GM21717 (cell line): ENCODE measurements at regions not wholly inside any gene's neighbourhood (a gene's known extent, or its start where the extent isn't known, plus 50 kb on each side); places are given as distances from the start of the nearest gene placed in this dataset.
A peak's percentile ranks its signal among the peaks of the same experiment; 100 is the strongest.

Experiments used
- ATAC-seq: cut with Tn5 transposase; IDR thresholded peaks from one replicate; pipeline ENCODE4 v1.9.1; 2021; ENCODE audit warnings: mild to moderate bottlenecking, moderate library complexity; ENCODE audit not compliant: unreplicated experiment

DNA sequence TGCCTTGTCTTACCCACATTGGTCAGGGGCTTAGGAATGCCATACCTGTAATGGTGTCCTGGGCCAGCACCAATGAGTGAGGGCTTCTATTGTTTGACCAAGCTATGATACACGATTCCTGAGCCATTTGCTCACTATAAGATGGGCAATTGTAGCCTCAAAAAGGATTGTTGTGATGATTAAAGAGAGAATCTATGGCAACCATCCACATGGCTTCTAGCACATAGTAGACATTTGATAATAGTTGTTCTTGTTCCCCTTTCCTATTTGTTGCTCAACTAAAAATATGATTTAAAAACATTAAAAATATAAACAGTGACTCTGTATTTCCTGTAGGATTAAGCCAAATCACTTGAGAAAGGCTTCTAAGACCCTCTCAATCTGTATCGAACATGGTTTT is 366.1 kb downstream of the PCNX1 start:
- no peak for ATAC-seq

DNA sequence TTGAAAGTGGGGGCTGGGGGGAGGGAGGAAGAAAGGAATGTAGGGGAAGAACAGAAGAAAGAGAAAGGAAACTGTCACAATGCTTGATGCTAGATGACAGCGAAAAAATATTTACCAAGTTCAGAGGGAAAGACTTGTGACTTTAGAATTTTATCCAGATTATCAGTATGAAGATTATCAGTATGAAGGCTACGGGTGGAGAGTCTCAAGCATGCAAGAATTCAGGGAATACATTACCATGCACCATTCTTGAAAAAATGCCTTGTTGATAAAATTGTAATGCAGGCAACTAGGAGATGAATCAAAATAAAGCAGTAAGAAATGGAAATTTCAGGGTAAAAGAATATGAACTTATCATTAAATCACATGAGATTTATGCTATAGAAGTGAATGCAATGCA is 376.8 kb downstream of the PCNX1 start:
- no peak for ATAC-seq

DNA sequence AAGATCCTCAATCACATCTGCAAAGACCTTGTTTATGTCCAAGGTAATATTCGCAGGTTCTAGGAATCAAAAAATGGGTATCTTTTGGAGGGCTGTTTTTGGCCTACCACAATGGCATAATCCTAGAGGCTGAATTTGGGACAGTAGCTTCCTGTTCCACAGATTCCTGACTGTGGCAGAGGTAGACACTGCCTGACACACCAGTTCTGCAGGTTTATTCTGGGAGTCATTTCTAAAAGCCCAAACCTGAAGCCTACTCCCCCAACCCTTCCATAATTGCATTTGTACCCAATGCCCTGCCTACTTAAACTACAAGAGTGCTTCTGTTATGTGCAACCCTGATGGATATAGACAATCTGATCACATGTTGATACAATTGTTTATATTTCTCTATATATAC is 378.9 kb downstream of the PCNX1 start:
- ATAC-seq = no peak

DNA sequence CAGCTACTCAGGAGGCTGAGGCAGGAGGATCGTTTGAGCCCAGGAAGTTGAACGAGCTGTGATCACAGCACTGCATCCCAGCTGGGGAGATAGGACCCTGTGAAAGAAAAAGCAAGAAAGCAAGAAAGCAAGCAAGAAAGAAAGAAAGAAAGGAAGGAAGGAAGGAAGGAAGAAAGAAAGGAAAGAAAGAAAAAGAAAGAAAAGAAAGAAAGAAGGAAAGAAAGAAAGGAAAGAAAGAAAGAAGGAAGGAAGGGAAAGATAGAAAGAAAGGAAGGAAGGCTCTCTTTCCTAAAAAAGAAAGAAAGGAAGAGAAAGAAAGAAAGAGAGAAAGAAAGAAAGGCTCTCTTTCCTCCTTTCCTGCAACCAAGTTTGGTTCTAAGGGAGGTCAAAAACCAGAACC is 380.3 kb downstream of the PCNX1 start:
- no peak for ATAC-seq

DNA sequence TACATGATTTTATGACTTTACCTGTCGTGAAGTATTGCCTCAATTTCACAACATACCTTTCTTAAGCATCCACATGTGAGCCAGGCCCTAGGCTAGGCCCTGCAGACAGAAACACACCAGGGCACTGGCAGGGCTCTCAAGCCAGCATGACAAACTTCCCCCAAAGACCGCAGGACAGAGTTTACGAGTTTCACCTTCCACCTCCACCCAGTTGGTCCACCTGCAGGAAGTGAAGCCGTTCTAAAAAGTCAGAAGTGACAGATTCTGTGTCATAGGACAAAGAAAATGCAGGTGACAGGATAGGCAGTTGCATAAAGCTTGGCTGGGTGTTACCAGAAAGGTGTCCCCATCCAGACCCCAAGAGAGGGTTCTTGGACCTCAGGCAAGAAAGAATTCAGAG is 382.3 kb downstream of the PCNX1 start:
- no peak for ATAC-seq

DNA sequence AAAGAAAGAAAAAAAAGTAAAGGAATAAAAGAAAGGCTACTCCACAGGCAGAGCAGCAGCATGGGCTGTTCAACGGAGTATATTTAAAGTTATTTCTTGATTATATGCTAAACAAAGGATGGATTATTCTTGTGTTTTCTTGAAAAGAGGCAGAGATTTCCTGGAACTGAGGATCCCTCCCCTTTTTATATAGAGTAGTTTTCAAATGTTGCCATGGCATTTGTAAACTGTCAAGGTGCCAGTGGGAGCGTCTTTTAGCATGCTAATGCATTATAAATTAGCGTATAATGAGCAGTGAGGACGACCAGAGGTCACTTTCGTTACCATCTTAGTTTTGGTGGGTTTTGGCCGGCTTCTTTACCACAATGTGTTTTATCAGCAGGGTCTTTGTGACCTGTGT is 383.0 kb downstream of the PCNX1 start:
- no peak for ATAC-seq

DNA sequence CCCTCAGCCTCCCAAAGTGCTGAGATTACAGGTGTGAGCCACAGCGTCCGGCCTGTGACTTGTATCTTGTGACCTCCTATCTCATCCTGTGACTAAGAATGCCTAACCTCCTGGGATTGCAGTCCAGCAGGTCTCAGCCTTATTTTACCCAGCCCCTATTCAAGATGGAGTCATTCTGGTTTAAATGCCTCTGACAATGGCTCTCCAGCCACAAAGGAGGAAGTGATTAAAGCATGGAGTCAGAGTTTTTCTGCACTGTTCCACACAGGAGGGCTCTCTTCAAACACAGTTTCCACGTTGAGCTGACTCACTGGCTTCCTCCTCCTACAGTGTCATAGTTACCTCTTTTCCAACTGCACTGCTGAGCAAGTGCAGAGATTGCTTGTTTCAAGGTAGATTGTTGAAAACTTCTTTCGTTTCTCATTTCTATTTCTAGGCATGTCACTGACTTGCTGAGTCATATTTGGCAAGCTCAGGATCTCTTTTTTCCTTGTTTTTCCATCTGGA is 383.8 kb downstream of the PCNX1 start:
- ATAC-seq = peak; percentile 85

DNA sequence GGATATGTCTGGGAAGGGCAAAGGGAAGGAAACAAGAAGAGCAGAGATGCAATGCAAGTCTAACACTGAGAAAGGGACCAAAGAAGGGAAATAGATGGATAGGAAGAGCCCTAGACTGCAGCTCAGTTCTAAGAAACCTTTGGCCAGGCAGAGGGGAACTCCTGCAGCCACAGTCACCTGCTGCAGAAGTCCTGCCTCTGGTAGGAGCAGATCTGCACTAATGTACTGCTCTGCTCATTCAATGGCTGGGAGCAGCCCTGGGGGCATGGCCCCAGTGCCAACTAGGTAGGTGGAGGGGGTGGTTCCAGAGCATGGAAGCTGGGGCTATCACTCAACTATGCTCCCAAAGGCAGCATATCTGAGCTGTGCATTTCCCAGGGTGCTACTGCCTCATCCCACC is 388.9 kb downstream of the PCNX1 start:
- no peak for ATAC-seq

DNA sequence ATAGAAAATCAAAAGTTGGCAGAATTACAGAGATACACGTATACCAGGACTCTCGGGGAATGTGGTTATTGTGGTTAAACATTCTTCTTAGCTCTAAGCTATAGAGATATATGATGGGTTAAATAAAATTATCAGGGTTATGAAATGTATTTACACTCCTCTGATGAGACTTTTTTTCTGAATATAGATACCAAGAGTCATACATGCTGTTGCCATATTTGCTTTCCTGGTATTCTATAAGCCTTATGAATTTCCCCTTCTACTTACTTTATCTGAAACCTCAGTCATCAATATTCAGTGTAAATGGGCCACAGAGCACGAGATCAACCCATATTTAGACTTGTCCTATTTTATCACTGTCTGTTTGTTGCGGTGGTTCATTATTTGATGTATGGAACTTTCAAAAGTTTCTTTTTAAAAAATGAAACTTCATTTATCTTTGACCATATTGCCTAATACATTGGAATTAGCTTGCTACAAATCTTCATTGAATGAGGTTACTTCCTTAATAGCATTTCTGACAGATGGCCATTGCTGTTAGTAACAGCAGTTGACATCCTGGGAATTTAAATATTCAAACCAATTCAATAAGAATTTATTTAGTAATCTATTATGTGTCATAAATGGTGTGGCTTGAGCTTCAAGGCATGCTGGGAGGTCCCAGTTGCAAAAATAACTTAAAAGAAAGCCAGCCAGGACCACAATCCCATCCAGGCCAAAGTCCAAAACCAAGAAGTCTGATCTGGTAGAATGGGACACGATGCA is 393.5 kb downstream of the PCNX1 start:
- ATAC-seq = no peak

DNA sequence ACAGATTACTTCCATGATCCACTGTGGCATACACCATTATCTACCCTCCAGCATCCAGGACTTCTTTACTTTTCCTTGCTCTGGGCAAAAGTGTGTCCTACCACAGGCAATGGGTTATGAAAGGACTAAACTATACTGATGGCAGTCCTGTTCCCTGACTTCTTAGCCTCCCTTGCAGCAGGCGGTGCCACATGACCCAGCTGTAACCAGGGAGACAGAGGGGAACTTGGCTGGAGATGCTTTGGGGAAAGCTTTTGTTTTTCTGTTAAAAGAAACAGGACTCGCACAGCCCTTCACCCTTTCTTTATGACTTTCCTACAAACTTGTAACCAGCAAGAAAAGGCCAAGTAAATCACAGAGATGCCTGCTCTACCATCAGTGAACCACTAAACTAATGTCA is 394.4 kb downstream of the PCNX1 start:
- no peak for ATAC-seq

DNA sequence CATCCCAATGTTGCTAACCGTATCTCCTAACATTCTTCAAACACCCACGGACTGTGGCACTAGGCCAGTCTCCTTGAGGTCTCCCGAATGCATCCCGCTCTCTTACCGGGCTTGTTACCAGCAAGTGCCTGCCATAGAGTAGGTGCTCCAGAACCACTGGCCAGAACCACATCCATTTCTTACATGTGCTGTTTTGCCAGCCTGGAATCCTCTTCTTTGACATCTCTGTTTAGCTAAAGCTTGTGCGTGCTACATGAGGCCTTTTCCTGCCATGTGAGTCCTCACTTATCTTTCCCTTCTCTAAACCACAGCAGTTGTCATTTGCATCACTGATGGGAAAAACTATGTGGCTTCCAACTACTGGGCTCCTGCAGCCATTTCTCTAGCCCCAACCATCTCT is 397.4 kb downstream of the PCNX1 start:
- no peak for ATAC-seq

DNA sequence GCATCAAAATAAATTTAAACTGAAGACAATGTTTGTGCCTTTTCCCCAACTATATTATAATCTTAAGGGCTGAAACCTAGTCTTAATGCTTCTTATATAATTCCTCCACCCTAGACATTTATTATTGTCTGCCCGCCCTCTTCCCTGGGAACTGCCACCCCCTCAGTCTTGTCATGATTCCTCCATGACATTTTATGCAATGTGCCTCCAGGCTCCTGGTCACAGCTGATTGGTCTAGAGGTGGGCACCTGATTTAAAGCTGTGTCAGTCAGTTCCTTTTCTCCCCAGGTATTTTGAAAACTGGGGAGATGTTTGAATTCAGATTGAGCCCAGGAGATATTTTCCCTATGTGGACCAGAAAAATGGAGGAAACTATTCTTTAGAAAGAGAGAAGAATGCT is 401.4 kb downstream of the PCNX1 start:
- ATAC-seq = no peak

DNA sequence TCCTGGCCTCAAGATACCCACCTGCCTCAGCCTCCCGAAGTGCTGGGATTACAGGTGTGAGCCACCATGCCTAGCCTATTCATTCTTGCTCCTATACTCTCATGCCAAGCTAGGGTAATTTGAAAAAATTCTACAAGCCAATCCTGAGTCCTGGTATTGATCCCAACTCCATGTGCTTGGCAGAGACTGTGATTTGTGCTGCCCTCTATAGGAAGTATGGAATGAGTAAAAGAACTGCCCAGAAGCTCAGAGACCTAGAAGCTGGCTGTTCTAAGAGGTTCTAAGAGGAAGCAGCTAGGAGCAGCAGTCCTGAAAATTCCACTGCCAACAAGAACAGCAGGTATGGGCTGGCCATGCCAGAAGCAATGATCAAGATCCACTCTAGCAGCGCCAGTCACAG is 402.5 kb downstream of the PCNX1 start:
- no peak for ATAC-seq

DNA sequence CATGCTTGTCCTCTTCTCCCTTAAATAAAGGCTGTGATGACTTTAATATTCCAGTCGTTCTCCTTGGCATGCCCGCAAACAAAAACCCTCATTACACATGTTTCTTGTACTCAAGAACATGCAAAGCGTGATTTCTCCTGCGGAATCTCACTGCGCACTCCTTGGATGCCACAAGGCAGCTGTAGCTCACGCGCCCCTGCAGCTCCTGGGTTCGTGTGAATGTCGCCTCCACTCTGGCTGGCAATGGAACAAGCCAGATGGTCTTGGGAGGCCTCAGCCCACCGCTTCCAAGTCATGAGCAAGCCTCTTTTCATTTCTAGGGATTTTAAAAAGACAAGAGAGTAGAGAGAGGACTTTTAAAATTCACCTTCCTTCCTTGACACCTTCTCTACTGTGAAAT is 403.8 kb downstream of the PCNX1 start:
- ATAC-seq = no peak

DNA sequence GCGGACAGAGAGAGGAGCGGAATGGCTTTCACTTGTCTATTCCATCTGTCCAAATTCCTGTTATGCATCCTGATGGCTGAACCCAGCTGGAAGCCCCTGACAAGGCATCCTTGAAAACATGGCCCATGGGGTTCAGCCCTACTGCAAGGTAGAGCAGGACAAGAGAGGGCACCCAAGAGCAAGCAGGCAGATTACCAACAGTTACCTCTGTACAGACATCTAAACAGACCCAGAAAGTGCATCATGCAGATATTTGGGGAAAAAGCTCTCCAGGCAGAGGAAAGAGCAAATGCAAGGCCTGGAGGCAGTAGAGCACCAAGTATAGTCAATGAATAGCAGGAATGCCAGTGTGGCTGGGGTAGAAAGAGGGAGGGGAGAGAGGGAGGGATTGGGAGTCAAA is 407.5 kb downstream of the PCNX1 start:
- no peak for ATAC-seq

DNA sequence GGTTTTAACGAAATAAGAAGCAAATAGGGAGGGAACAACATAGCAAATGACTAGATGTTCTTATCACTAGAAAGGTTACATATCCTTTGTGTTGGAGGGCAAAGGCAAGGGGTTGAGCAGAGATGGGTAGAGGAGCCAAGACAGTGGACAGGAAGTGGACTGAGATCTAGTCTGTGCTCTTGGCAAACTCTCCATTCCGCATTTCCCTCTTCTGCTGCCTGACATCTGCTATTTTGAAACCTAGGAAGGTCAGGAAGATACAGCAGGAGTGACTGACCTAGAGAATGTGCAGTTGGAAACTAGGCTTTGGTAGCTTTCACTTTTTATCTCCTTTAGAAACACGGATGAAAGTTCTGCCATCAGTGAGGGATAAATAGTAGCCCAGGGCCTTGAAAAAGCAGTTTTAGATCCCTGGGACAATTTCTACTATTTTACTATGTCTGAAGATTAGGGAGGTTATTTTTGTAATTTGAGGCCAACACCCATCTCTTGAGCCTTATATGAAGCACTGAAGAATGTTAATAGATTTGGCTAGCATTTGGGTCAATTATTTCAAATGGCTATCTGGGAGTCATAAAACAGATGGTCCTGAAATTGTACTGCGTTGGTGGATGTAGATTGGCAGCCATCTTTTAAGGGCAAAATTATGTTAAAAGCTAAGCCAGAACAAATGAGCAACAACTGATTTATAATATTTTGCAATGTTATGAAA is 410.3 kb downstream of the PCNX1 start:
- ATAC-seq = no peak

DNA sequence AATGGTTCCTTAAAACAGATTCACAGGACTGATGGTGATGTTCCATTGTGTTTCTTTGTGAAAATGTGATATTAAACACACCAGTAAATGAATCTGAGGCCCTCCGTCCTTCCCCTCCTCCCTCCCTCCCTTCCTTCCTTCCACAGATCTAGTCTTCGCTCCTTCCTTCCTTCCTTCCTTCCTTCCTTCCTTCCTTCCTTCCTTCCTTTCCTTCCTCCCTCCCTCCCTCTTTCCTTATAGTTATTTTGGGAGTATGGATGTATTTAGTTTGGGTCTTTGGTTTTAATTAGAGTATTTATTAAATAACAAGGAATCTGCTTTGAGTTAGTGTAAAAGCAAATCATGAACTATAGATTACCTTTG is 410.8 kb downstream of the PCNX1 start:
- no peak for ATAC-seq

DNA sequence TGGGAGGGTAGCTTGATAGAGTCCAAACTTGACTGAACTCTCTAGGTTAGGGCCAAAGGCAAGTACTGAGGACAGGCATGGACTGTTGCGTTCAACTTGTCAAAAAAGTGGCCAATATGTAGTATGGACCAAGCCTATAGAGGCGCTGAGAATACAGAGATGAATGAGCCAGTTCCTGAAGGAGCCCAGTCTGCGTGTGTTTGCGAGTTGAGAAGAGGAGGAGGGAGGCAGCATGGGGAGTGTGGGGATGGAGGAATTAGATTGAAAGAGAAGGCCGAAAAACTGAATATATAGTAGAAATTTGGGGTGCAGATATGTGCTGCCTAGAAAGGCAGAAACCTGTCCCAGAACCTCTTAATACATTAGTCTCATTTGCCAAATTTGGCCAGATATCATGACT is 412.4 kb downstream of the PCNX1 start:
- ATAC-seq = no peak

DNA sequence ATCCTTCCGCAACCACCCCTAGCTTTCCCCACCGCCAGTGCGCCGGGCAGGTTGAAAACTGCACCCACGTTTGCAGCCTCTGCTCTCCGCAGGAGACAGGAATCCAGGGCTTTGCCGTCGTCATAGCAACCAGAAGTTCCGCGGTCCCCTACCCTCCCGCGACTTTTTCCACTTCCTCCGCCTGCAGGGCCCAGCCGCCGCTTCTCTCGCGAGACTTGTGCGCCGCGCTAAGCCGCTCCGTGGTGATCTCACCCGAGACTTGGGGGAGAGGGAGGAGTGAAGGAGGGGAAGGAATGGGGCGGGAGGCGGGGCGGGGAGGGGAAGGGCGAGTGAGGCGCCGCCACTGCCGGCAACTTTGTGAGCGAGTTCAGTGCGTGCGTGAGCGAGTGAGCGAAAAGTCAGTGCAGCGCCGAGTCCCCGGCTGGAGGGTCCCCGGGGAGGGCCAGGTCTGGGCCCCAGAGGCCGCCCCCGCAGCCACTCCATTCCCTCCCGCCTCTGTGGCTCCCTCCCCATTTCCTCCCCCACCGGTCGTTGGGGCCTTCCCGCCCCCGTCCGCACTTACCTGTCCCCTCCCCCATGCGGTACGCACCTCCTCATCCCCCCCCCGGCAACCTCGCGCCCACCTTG is 413.0 kb downstream of the PCNX1 start, which contains the start of gene SIPA1L1:
TSS of gene SIPA1L1 (plus strand) at position 370 of the 627 bp plus-strand sequence.
- peak; percentile 70 for ATAC-seq

DNA sequence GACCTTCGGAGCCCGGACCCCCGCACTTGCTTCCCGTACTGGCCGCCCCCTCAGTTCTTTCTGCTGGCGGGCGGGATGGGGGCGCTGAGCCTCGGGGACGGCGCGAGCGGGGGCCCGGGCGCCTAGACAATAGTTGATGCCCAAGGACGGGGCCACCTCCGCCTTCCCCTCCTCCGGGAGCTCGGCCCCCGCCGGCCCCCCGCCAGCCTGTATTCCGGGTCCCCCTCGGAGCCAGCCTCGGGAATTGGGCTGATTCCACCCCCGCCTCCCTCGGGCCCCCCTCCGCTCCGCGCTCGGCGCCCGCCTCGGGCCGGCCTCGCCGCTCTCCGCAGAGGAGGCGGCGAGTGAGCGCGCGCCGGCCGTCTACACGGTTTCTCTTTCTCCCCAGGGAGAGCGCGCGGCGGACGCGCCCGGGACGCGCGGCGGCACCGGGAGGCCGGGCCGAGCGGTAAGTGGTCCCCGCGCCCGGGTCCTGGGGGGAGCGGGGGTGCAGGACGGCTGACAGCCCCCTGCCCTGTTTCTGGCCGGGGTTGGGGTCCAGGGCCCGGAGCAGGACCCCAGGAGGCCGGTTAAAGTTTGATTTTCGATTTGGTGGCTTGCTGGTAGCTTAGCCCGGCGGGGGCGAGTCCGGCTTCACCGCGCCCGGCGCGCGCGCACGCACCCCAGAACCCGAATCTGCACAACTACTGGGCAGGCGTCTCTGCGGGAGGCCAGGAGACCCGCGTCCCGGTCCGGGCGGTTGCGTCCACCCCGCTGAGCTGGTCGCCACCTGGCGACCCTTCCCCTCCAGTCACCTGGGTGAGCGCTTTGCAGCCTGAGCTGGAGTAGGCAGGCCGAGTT is 413.7 kb downstream of the PCNX1 start:
- ATAC-seq = peak; percentile 33
